8988T (cell line): ENCODE measurements at regions not wholly inside any gene's neighbourhood (a gene's known extent, or its start where the extent isn't known, plus 50 kb on each side); places are given as distances from the start of the nearest gene placed in this dataset.
"Not testable (repeated sequence)": the region's sequence is repeated elsewhere in the genome, so short reads cannot be mapped to it uniquely, and the experiment has no call there.

Source experiments
- DNase-seq: peaks from one replicate; pipeline ENCODE4 v3.0.0; 2011

- DNase-seq: no peak
Observed at GRCh38 chr5:3481175-3481574, 114.5 kb upstream of the IRX1 start.

DNA sequence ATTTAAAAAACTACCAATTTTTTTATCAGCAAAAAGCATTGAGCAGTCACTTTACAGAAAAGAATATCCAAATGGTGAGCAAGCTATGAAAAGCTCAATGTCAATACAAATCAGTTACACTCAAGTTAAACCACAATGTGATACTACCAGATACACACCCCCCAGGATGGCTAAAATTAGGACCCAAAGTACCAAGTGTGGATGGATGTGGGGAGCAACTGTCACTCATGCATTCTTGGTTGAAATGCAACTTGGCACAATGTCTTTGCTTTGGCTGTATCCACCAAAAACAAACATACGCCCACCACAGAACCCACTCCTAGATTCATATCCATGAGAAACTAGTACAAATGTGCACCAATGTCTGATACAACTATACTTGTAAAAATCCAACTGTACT, 120.0 kb upstream of the IRX1 start:
- DNase-seq: no peak

DNA sequence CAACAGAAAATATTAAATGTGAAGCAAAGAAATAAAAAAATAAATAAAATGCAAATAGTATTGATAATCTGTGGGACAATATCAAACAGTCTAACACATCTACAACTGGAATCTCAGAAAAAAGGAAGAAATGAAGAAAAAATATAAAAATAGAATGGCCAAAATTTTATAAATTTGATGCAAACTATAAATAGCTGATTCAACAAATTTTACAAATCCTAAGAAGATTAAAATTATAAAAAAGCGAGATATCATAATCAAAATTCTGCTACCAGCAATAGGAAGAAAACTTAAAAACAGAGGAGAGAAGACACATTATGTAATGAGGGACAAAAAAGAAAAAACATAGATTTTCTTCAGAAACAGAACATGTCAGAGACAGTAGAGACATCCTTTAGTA, 129.2 kb upstream of the IRX1 start:
- no peak for DNase-seq

DNA sequence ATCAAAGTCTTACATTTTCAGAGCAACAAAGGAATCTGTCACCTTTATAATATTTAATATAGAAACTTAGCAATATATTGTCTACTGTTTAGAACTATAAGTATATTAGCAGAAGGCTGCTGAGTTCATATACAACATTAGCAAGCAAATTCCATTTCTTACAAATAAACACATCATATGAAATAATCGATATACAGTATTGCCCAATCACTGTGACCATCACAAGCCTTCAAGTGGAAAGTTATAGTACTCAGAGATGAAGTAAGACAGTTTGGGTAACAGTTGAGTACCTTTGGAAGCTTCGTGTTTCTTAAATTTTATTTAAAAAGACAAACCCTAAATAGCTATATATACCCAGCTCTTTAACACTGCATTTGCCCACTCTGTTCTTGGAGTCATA, 135.2 kb upstream of the IRX1 start:
- DNase-seq: no peak

DNA sequence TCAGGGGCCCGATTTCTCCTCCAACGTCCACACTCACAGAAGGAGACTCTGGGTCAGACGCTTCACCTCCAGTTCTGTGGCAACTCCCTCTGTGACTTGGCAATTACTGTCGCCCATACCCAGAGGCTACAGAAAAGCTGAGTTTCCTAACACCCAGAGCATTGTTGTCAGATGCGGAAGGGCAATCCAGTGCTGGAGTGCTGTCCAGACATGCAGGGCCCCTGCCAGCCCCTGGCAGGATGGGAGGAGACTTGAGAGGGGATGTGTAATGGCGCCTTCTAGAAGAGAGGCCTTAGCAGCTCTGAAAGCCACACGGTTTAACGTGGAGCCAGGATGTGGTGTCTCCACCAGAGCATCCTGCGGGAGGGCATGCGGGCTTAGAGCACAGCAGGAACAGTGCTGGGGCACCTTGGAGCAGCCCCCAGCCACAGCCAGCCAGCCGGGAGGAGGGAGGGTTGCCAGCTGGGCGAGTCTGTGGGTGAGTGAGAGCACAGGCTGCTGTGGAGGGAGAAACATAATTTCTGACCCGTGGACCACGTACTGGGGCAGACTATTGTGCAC, 139.4 kb upstream of the IRX1 start:
- DNase-seq: no peak

GRCh38 chr5:3454028-3454427, 141.6 kb upstream of the IRX1 start:
- DNase-seq: not testable (repeated sequence)

- DNase-seq: no peak
Observed at GRCh38 chr5:3452622-3453021, 143.0 kb upstream of the IRX1 start.

DNA sequence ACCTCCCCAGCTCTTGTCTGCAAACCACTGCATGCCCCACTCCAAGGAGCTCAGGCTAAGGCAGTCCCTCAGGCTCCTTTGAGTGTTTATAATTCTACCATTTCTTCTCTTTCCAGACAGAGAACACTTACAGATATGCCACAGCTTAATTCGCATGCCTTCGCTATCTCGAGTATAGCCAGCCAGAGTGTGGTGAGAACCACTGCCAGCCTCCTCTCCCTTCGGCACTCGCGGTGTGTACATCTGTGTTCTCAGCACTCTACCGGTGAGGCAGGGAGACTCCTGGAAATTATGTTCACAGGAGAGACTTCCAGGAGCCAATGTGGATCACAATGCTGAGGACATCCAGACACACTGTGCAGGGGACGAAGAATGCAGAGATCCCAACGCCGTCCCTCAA, 143.7 kb upstream of the IRX1 start:
- no peak for DNase-seq

DNA sequence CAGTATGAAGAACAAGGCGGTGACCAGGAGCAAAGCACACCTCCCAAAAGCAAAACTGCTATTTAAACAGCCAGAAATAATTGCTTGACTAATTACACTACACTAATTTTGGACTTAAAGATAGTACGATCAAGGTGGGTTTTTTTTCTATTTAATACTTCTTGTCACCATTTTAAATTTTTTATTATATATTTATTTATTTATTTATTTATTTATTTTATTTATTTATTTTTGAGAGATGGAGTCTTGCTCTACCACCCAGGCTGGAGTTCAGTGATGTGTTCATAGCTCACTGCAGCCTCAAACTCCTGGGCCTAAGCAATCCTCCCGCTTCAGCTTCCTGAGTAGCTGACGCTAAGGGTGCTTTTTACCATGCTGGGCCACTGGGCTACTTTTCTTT, 146.2 kb upstream of the IRX1 start:
- no peak for DNase-seq

DNA sequence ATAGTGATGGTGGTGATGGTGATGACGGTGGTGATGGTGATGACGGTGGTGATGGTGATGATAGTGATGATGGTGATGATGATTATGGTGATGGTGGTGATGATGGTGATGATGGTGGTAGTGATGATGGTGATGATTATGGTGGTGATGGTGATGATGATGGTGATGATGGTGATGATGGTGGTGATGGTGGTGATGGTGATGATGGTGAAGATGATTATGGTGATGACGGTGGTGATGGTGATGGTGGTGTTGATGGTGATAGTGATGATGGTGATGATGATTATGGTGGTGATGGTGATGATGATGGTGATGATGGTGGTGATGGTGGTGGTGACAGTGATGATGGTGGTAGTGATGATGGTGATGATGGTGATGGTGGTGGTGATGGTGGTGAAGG, 149.2 kb upstream of the IRX1 start:
- DNase-seq: no peak

DNA sequence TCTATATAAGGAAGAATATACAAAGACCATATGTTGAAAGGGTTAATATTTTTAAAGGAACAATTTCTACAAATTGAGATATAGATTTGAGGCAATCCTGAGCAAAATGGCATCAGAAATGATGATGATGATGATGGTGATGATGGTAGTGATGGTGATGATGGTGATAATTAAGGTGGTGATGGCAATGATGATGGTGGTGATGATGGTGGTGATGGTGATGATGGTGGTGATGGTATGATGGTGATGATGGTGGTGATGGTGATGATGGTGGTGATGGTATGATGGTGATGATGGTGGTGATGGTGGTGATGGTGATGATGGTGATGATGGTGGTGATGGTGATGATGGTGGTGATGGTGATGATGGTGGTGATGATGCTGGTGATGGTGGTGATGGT, 150.1 kb upstream of the IRX1 start:
- DNase-seq: not testable (repeated sequence)

GRCh38 chr5:3432135-3432534, 163.5 kb upstream of the IRX1 start:
- no peak for DNase-seq

- no peak for DNase-seq
Observed at GRCh38 chr5:3430691-3431090, 164.9 kb upstream of the IRX1 start.

DNA sequence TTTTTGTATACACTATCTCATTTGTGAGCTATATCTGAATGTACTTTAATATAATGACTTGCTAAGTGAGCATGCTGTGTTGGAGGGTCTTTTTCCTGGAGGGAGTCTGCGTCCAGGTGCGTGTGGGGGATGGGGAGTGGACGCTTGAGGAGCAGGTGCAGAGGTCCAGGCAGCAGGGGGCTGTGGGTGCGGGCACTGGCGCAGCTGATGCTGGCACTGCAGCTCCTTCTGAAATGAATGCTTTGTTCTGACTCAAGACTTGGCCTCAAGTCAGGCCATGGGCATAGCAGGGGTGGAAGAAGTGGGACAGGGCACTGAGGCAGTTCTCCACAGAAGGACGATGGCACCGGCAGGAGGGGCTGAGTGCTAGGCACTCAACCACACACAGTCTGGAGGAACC, 165.7 kb upstream of the IRX1 start:
- no peak for DNase-seq

GRCh38 chr5:3428334-3428733, 167.3 kb upstream of the IRX1 start:
- no peak for DNase-seq

DNA sequence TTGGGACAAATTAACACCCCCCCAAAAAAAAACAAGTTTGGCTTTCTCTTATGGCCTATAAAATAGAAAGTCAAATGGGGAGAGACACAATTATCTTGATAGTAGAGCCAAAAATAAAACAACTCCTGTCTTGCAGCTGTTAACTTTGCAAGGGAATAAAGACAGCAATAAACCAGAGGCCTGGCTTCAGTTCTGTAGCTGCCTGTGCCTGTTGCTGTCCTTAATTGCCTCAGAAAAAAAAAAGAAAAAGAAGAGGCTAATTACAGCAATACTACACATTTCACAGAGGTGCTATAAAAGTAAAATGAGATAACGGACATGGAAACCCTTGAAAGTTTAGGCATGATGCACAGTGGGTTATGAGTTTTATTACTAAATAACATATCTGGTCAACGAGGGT, 170.7 kb upstream of the IRX1 start:
- DNase-seq: no peak

DNA sequence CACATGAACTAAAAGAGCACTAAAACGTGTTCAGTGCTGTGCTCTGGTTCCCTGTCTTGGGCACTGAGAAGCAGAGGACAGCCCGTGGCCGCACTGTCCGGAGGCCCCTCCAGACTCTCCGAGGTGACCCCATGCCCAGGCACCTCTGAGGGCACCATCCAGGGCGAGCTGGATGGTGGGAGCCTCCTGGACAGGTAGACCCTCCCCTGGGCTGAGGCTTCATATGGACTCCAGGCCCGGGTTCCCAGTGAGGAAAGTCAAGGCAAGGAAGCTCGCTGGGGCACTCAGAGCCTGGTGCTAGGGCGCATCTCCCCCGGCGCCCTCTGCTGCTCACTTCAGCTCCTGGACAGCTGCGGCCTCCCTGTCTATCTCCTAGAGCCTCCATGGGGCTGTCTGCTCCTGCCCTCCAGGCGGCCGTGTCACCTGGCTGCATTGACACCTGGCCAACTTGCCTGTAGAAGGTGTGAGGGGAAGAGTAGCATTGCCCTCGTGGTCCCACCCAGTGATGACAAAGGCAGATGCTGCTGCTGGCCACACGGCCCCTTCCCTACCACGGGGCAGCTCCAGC, 178.2 kb upstream of the IRX1 start:
- DNase-seq: no peak

GRCh38 chr5:3414371-3414770, 181.3 kb upstream of the IRX1 start:
- DNase-seq: no peak

- no peak for DNase-seq
Observed at GRCh38 chr5:3412146-3412545, 183.5 kb upstream of the IRX1 start.

GRCh38 chr5:3411363-3411762, 184.3 kb upstream of the IRX1 start:
- no peak for DNase-seq

DNA sequence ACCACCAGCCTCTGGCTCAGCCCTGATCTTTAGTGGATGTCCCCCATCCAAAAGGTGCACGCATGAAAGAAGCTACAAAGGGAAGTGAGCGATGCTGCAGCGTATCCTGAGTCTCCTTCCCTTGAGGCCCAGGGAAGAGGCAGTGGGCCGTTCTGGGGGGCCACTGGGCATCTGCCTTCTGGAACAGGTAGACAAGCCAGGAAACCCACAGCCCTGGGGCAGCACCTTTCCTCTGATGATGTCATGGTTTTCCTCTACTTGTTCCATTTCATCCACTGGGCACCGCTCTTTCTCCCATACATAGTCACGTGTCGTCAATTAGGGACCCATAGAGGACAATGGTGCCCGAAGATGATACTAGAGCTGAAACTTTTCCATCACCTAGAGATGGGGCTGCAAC, 194.0 kb upstream of the IRX1 start:
- DNase-seq: no peak

- no peak for DNase-seq
Observed at GRCh38 chr5:3400659-3401058, 195.0 kb upstream of the IRX1 start.

DNA sequence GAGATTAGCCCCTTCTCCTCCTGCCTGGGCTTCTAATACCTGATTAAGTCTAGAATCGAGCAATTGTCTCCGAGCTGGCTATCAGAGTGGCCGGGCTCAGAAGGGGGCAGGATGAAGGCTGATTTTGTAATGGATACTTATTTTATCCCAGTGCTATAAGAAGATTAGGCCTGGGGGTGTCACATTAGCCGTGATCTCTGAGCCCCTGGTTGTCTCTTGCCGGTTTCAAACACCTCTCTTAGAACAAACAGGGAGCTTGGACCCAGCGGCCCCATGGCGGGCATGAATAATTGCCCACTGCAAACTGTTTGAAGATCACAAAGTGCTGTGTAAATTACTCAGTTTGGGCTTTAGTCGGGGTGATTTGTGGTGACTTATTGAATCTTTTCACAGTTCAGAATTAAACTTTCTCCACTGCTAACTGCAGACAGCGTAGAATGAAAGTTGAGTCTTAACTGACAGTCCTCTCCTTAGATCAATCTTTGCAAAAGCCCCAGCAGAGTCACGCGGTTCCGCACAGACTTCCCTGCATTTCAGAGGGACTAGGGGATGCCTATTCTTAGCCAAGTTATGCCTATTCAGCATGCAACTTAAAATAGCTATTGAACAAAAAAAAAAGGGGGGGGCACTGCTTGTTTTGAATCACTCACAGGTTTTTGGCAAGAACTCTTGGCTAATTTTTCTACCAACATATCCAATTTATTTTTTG, 200.6 kb upstream of the IRX1 start:
- DNase-seq: no peak

- no peak for DNase-seq
Observed at GRCh38 chr5:3393920-3394597, 201.6 kb upstream of the IRX1 start.
